B cell (primary cell): ENCODE measurements at regions not wholly inside any gene's neighbourhood (a gene's known extent, or its start where the extent isn't known, plus 50 kb on each side); places are given as distances from the start of the nearest gene placed in this dataset.

Source experiments
- ATAC-seq: fragments of 200-7000 bp; cut with Tn5 transposase; one replicate; pipeline ENCODE4 v1.10.0; 2021; ENCODE audit warnings: low read depth, mild to moderate bottlenecking, moderate number of reproducible peaks, moderate library complexity
- CTCF ChIA-PET: fragments of 350-600 bp; sonication (Branson Sonifier 250); formaldehyde crosslinking; loops from one replicate; lab custom pipeline; 2021; ENCODE audit warnings: antibody characterized with exemption, inconsistent platforms; lab: Charles Lee
- POLR2A ChIA-PET: fragments of 350-600 bp; sonication (Branson Sonifier 250); formaldehyde crosslinking; loops from one replicate; lab custom pipeline; 2021; ENCODE audit warnings: antibody characterized with exemption; lab: Charles Lee
- DNase-seq: peaks from one replicate; pipeline ENCODE4 v3.0.0; 2013
- H2AFZ ChIP-seq: 2 replicates; pipeline ENCODE4 v1.6.1; 2012; ENCODE audit warnings: mild to moderate bottlenecking, low read depth, low read length; ENCODE audit not compliant: insufficient read depth, poor library complexity, severe bottlenecking
- H3K27ac ChIP-seq, 2 donors: 1 replicate in 1 of 2; 2 replicates in 1 of 2; pipeline ENCODE4 v1.5.1; 2012 to 2013; ENCODE audit warnings: low read length in 2 of 2, mild to moderate bottlenecking in 2 of 2, moderate library complexity in 1 of 2
- H3K27me3 ChIP-seq, 4 experiments: fragments of 200-600 bp in 1 of 4; sonication (generic) in 1 of 4; replicated peaks in 1 of 4; 1 replicate in 2 of 4; 2 replicates in 2 of 4; pipeline versions ENCODE4 v1.6.1 to v1.7.0; 2013 to 2016; ENCODE audit warnings: low read length in 3 of 4, mild to moderate bottlenecking in 2 of 4, mixed read lengths in 1 of 4, moderate library complexity in 1 of 4; ENCODE audit not compliant: insufficient read depth in 4 of 4, control insufficient read depth in 3 of 4; ENCODE audit errors: control extremely low read depth in 1 of 4
- H3K36me3 ChIP-seq, 2 experiments: replicated peaks in 1 of 2; 1 replicate in 1 of 2; 2 replicates in 1 of 2; pipeline versions ENCODE4 v1.6.1 to v1.7.1; 2013; ENCODE audit warnings: low read length in 1 of 2; ENCODE audit not compliant: insufficient read depth in 2 of 2, control insufficient read depth in 1 of 2; ENCODE audit errors: control extremely low read depth in 1 of 2, extremely low read depth in 1 of 2
- H3K4me1 ChIP-seq, 2 donors: fragments of 200-600 bp in 1 of 2; sonication (generic) in 1 of 2; 1 replicate in 1 of 2; 2 replicates in 1 of 2; pipeline versions ENCODE4 v1.5.1 to v1.6.1; 2013 to 2017; ENCODE audit warnings: low read length in 2 of 2; ENCODE audit not compliant: control insufficient read depth in 2 of 2, insufficient read depth in 2 of 2
- H3K4me2 ChIP-seq: replicated peaks from 2 replicates; pipeline ENCODE3; 2012; ENCODE audit warnings: mild to moderate bottlenecking, low read depth, low read length; ENCODE audit not compliant: poor library complexity, severe bottlenecking
- H3K4me3 ChIP-seq, 5 experiments: fragments of 200-600 bp in 1 of 5; sonication (generic) in 1 of 5; 1 replicate in 3 of 5; 2 replicates in 2 of 5; pipeline versions ENCODE4 v1.5.1 to v1.7.0; 2011 to 2016; ENCODE audit warnings: low read length in 4 of 5, mild to moderate bottlenecking in 4 of 5, low read depth in 2 of 5, control low read depth in 1 of 5, moderate library complexity in 1 of 5; ENCODE audit not compliant: insufficient read depth in 1 of 5; ENCODE audit errors: control extremely low read depth in 1 of 5, extremely low read depth in 1 of 5
- H3K79me2 ChIP-seq: fragments of 200-600 bp; sonication (generic); one replicate; pipeline ENCODE4 v1.6.0; 2016; ENCODE audit warnings: low read length; ENCODE audit not compliant: control insufficient read depth, insufficient read depth
- H3K9ac ChIP-seq: fragments of 200-600 bp; sonication (generic); 2 replicates; pipeline ENCODE4 v1.6.1; 2017; ENCODE audit warnings: mild to moderate bottlenecking, low read length, moderate library complexity
- H3K9me3 ChIP-seq, 3 donors: one replicate each; pipeline versions ENCODE4 v1.6.1 to v1.7.1; 2013; ENCODE audit warnings: low read length in 2 of 3; ENCODE audit not compliant: control insufficient read depth in 2 of 3, insufficient read depth in 1 of 3; ENCODE audit errors: control extremely low read depth in 1 of 3
- H4K20me1 ChIP-seq: 2 replicates; pipeline ENCODE4 v1.6.0; 2012; ENCODE audit warnings: mild to moderate bottlenecking, low read length; ENCODE audit not compliant: insufficient read depth, control insufficient read depth, poor library complexity, severe bottlenecking
- H3K27ac Mint-ChIP-seq: one replicate; pipeline ENCODE4 v1.8.0; 2021; ENCODE audit warnings: mixed read lengths
- H3K27me3 Mint-ChIP-seq: one replicate; pipeline ENCODE4 v1.8.0; 2021; ENCODE audit warnings: mixed read lengths
- H3K4me1 Mint-ChIP-seq: one replicate; pipeline ENCODE4 v1.8.0; 2021; ENCODE audit warnings: mixed read lengths
- H3K4me3 Mint-ChIP-seq: one replicate; pipeline ENCODE4 v1.8.0; 2021; ENCODE audit warnings: mixed read lengths
- H3K9me3 Mint-ChIP-seq: one replicate; pipeline ENCODE4 v1.8.0; 2022; ENCODE audit warnings: mixed read lengths; ENCODE audit not compliant: insufficient read depth
- EZH2 ChIP-seq: IDR thresholded peaks from 2 replicates; pipeline ENCODE4 v1.6.1; 2012; ENCODE audit warnings: borderline replicate concordance, low read depth, mild to moderate bottlenecking, moderate library complexity, low read length; ENCODE audit not compliant: insufficient read depth, poor library complexity, severe bottlenecking
- WGBS: methylation state at CpG from one replicate; pipeline ENCODE4 v1.1.5; 2013; ENCODE audit warnings: missing lambda C conversion rate; ENCODE audit not compliant: insufficient coverage; 5-methylcytosine and 5-hydroxymethylcytosine counted together
- intact Hi-C: fragments of 100-400 bp; cut with micrococcal nuclease; formaldehyde crosslinking; loops from one replicate; pipeline ENCODE4 v1.10.0; 2022
- TF ChIP-seq, protein P1 (sequence below): fragments of 200-600 bp; IDR thresholded peaks from one replicate; pipeline ENCODE4 v1.8.0; 2022; ENCODE audit warnings: antibody characterized with exemption, mild to moderate bottlenecking

DNA sequence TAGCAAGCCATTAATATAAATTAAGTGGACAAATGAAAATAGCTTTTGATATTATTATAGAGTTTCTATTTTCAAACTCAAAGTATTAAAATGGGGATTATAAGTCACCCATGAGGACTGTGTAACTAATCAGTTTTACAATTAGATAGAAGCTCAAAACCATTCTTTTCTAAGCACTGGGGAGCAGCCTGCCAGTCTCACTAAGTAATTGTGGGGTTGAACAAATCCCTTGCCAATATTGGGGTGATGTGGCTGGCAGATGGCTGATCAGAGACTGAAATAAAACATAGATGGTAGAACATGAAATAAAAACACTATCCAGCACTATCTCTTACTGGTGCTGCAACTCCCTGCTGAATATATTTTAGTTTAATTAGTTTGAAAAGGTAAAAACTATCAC, 353.2 kb downstream of the FLRT2 start:
- Mint-ChIP-seq H3K27me3 (no peaks in the 10 kb centered on the region), H3K9me3 (no peaks in the 10 kb centered on the region), H3K4me3 (no peak overlapping the region), H3K4me1 (no peaks in the 10 kb centered on the region), H3K27ac (no peak overlapping the region)
- Histone ChIP-seq H4K20me1 (no peaks in the 10 kb centered on the region), H3K36me3 (no peaks in the 10 kb centered on the region), H2AFZ (no peak overlapping the region), H3K27me3 (no peaks in the 10 kb centered on the region), H3K9ac (no peak overlapping the region), H3K4me2 (no peak overlapping the region), H3K79me2 (no peaks in the 10 kb centered on the region), H3K9me3 (no peaks in the 10 kb centered on the region), H3K4me1 (no peaks in the 10 kb centered on the region), H3K4me3 (no peak overlapping the region), H3K27ac (no peak overlapping the region)
- intact Hi-C loops, result no loop called here
- ChIA-PET CTCF (no interaction called here), POLR2A (no interaction called here)
- DNase-seq (no peak), ATAC-seq (no peak)
- TF ChIP-seq, protein P1, sequence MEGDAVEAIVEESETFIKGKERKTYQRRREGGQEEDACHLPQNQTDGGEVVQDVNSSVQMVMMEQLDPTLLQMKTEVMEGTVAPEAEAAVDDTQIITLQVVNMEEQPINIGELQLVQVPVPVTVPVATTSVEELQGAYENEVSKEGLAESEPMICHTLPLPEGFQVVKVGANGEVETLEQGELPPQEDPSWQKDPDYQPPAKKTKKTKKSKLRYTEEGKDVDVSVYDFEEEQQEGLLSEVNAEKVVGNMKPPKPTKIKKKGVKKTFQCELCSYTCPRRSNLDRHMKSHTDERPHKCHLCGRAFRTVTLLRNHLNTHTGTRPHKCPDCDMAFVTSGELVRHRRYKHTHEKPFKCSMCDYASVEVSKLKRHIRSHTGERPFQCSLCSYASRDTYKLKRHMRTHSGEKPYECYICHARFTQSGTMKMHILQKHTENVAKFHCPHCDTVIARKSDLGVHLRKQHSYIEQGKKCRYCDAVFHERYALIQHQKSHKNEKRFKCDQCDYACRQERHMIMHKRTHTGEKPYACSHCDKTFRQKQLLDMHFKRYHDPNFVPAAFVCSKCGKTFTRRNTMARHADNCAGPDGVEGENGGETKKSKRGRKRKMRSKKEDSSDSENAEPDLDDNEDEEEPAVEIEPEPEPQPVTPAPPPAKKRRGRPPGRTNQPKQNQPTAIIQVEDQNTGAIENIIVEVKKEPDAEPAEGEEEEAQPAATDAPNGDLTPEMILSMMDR, result no peak
- no peak for TF ChIP-seq EZH2

DNA sequence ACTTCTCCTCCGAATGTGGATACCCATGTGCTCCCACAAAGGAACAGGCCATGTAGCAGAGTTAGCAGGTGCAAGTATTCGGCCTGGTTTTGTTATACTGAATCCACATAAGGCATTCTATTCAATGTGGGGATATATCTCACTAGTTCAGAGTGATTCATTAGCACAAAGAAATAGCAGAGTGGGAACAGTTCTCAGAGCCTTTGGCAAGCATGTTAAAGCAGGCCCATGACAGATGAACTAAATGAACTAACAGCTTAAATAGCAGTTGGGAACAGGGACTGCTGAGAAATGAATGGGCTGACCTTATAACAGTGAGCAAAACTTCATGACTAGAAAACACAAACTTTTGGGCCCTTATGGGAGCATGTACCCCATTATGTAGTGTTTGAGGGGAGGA, 352.0 kb downstream of the FLRT2 start:
- ATAC-seq (no peak), DNase-seq (no peak)
- Histone ChIP-seq H3K9me3 (no peaks in the 10 kb centered on the region), H3K36me3 (no peaks in the 10 kb centered on the region), H3K4me3 (no peak overlapping the region), H3K27ac (no peak overlapping the region), H3K4me1 (no peaks in the 10 kb centered on the region), H4K20me1 (no peaks in the 10 kb centered on the region), H3K79me2 (no peaks in the 10 kb centered on the region), H3K4me2 (no peak overlapping the region), H2AFZ (no peak overlapping the region), H3K27me3 (no peaks in the 10 kb centered on the region), H3K9ac (no peak overlapping the region)
- POLR2A ChIA-PET, result no interaction called here
- CTCF ChIA-PET, result no interaction called here
- Mint-ChIP-seq H3K4me1 (no peaks in the 10 kb centered on the region), H3K9me3 (no peaks in the 10 kb centered on the region), H3K27ac (no peak overlapping the region), H3K4me3 (no peak overlapping the region), H3K27me3 (no peaks in the 10 kb centered on the region)
- no peak for TF ChIP-seq EZH2
- TF ChIP-seq, protein P1, result no peak
- 100% methylated on average over 1 of the region's 2 CpGs for WGBS
- intact Hi-C loops, result no loop called here
